CD14-positive monocyte (primary cell): ENCODE measurements at regions not wholly inside any gene's neighbourhood (a gene's known extent, or its start where the extent isn't known, plus 50 kb on each side); places are given as distances from the start of the nearest gene placed in this dataset.
A peak's percentile ranks its signal among the peaks of the same experiment; 100 is the strongest.

Experiments used
- DNase-seq, 3 donors: peaks; one replicate each; pipeline ENCODE4 v3.0.0-alpha.2; 2011 to 2022
- H2AFZ ChIP-seq: 2 replicates; pipeline ENCODE4 v1.6.0; 2012; ENCODE audit warnings: mild to moderate bottlenecking, low read depth, low read length, inconsistent platforms; ENCODE audit not compliant: insufficient read depth, poor library complexity, severe bottlenecking
- H3K27ac ChIP-seq, 2 donors: 1 replicate in 1 of 2; 2 replicates in 1 of 2; pipeline ENCODE4 v1.5.1; 2012 to 2013; ENCODE audit warnings: low read length in 2 of 2, control low read depth in 1 of 2, inconsistent platforms in 1 of 2, low read depth in 1 of 2, mild to moderate bottlenecking in 1 of 2
- H3K27me3 ChIP-seq, 2 donors: one replicate each; pipeline versions ENCODE4 v1.6.0 to v1.6.1; 2011 to 2013; ENCODE audit warnings: low read length in 2 of 2; ENCODE audit not compliant: control insufficient read depth in 2 of 2, insufficient read depth in 2 of 2
- H3K36me3 ChIP-seq, 2 donors: replicated peaks in 1 of 2; 1 replicate in 1 of 2; 2 replicates in 1 of 2; pipeline versions ENCODE4 v1.5.1 to v1.6.1; 2012 to 2013; ENCODE audit warnings: low read length in 2 of 2, control low read depth in 1 of 2, inconsistent platforms in 1 of 2, mild to moderate bottlenecking in 1 of 2; ENCODE audit not compliant: insufficient read depth in 2 of 2, control insufficient read depth in 1 of 2
- H3K4me1 ChIP-seq, 2 donors: 1 replicate in 1 of 2; 2 replicates in 1 of 2; pipeline versions ENCODE4 v1.5.1 to v1.6.1; 2012 to 2013; ENCODE audit warnings: low read length in 2 of 2, control low read depth in 1 of 2, inconsistent platforms in 1 of 2, mild to moderate bottlenecking in 1 of 2, moderate library complexity in 1 of 2; ENCODE audit not compliant: insufficient read depth in 2 of 2, control insufficient read depth in 1 of 2
- H3K4me2 ChIP-seq: replicated peaks from 2 replicates; pipeline ENCODE3; 2012; ENCODE audit warnings: low read length, moderate library complexity, mild to moderate bottlenecking; ENCODE audit not compliant: poor library complexity, severe bottlenecking; ENCODE audit errors: extremely low read depth
- H3K4me3 ChIP-seq, 3 experiments: fragments of 200-600 bp in 1 of 3; sonication (generic) in 1 of 3; replicated peaks in 1 of 3; 1 replicate in 2 of 3; 2 replicates in 1 of 3; pipeline ENCODE4 v1.5.1; 2011 to 2013; ENCODE audit warnings: low read length in 3 of 3, mild to moderate bottlenecking in 3 of 3, control low read depth in 2 of 3, low read depth in 2 of 3, inconsistent platforms in 1 of 3, moderate library complexity in 1 of 3
- H3K79me2 ChIP-seq: 2 replicates; pipeline ENCODE4 v1.6.0; 2012; ENCODE audit warnings: mild to moderate bottlenecking, control low read depth, inconsistent platforms, low read length, moderate library complexity; ENCODE audit not compliant: insufficient read depth
- H3K9ac ChIP-seq: 2 replicates; pipeline ENCODE4 v1.6.0; 2017; ENCODE audit warnings: low read length, mild to moderate bottlenecking; ENCODE audit not compliant: insufficient read depth, poor library complexity, severe bottlenecking
- H3K9me3 ChIP-seq, 2 donors: replicated peaks in 1 of 2; 1 replicate in 1 of 2; 2 replicates in 1 of 2; pipeline versions ENCODE4 v1.5.1 to v1.6.1; 2012 to 2013; ENCODE audit warnings: low read length in 2 of 2, control low read depth in 1 of 2; ENCODE audit not compliant: control insufficient read depth in 1 of 2, insufficient read depth in 1 of 2
- H4K20me1 ChIP-seq: 2 replicates; pipeline ENCODE4 v1.6.0; 2012; ENCODE audit warnings: mild to moderate bottlenecking, low read length, control low read depth, moderate library complexity; ENCODE audit not compliant: insufficient read depth
- H3K27ac Mint-ChIP-seq, 7 donors: one replicate each; pipeline ENCODE4 v1.8.0; 2020; ENCODE audit warnings: mild to moderate bottlenecking in 7 of 7, mixed read lengths in 7 of 7, moderate library complexity in 6 of 7, inconsistent platforms in 2 of 7
- H3K27me3 Mint-ChIP-seq, 3 donors: one replicate each; pipeline ENCODE4 v1.8.0; 2021 to 2022; ENCODE audit warnings: low read depth in 3 of 3, mild to moderate bottlenecking in 3 of 3, mixed read lengths in 3 of 3, moderate library complexity in 3 of 3, inconsistent platforms in 1 of 3
- H3K36me3 Mint-ChIP-seq, 2 donors: one replicate each; pipeline ENCODE4 v1.8.0; 2020; ENCODE audit warnings: mixed read lengths in 2 of 2, inconsistent platforms in 1 of 2, mild to moderate bottlenecking in 1 of 2
- H3K4me1 Mint-ChIP-seq: one replicate; pipeline ENCODE4 v1.8.0; 2020; ENCODE audit warnings: mild to moderate bottlenecking, mixed read lengths
- H3K4me3 Mint-ChIP-seq, 2 donors: one replicate each; pipeline ENCODE4 v1.8.0; 2020; ENCODE audit warnings: mild to moderate bottlenecking in 2 of 2, mixed read lengths in 2 of 2, moderate library complexity in 1 of 2
- H3K9me3 Mint-ChIP-seq, 7 donors: one replicate each; pipeline ENCODE4 v1.8.0; 2020 to 2022; ENCODE audit warnings: mixed read lengths in 7 of 7, mild to moderate bottlenecking in 6 of 7, moderate library complexity in 6 of 7, inconsistent platforms in 2 of 7
- CTCF ChIP-seq: fragments of 200-600 bp; IDR thresholded peaks from one replicate; pipeline ENCODE4 v1.8.0; 2022; ENCODE audit warnings: antibody characterized with exemption, mild to moderate bottlenecking
- WGBS: methylation state at CpG from one replicate; pipeline ENCODE4 v1.1.5; 2013; ENCODE audit warnings: missing lambda C conversion rate; ENCODE audit not compliant: insufficient coverage; 5-methylcytosine and 5-hydroxymethylcytosine counted together
- intact Hi-C, 2 donors: fragments of 100-400 bp; cut with micrococcal nuclease; formaldehyde crosslinking; loops; one replicate each; pipeline versions ENCODE4 v1.15.0 to v1.15.1; 2023

DNA sequence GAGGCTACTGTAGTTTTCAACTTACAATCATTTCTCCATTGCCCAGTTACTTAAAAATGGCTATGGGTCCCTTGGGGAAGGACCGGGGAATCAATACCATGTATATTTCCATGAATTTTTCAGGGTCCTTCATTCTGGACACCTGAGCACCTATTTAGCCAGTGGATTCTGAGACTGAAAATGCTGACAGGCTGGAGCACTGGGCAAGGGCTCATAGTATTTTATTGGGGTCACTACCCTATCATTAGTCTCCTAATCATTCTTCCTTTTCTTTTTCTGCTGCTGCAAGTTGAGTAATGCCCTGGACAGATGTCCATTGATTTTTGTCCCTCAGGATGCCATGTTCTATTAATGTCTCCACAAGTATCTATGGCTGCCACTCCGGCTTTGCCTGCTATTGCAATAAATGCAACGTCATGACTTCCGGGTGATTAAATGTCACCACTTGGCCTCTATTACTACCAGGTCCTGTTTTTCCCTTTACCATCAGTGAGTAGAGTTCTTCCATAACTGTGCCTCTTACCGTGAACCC is 279.3 kb upstream of the FBXL7 start:
- Histone ChIP-seq H3K9ac (no peak overlapping the region), H3K4me3 (no peak overlapping the region), H4K20me1 (no peaks in the 10 kb centered on the region), H3K27ac (no peak overlapping the region), H3K9me3 (peaks cover 5 to 25% of the 10 kb centered on the region in 2 donors), H3K27me3 (no peaks in the 10 kb centered on the region), H2AFZ (no peak overlapping the region), H3K4me2 (no peak overlapping the region), H3K36me3 (no peaks in the 10 kb centered on the region), H3K4me1 (no peaks in the 10 kb centered on the region), H3K79me2 (no peaks in the 10 kb centered on the region)
- no peak overlapping the region for H3K4me3 Mint-ChIP-seq
- no peaks in the 10 kb centered on the region for H3K36me3 Mint-ChIP-seq
- peaks cover 0 to 1% (median 0%) of the 10 kb centered on the region in 3 donors for H3K27me3 Mint-ChIP-seq
- no peaks in the 10 kb centered on the region for H3K4me1 Mint-ChIP-seq
- intact Hi-C loops, result no loop called here
- TF ChIP-seq CTCF, result no peak
- no peak for DNase-seq
- 90% methylated on average over 4 of the region's 5 CpGs for WGBS
- H3K9me3 Mint-ChIP-seq, result peaks cover 0 to 8% (median 4%) of the 10 kb centered on the region in 7 donors
- peak overlapping the region in 1 of 7 donors; percentile 34 for H3K27ac Mint-ChIP-seq

- no peaks in the 10 kb centered on the region for H3K27me3 ChIP-seq
- 100% methylated on average over 1 of the region's 2 CpGs for WGBS
- H3K36me3 Mint-ChIP-seq, result no peaks in the 10 kb centered on the region
These were observed 284.9 kb upstream of the FBXL7 start for GRCh38 chr5:15215056-15215455.

More at GRCh38 chr5:15215056-15215455, 284.9 kb upstream of the FBXL7 start:
- Histone ChIP-seq H3K9ac (no peak overlapping the region), H3K27ac (no peak overlapping the region), H4K20me1 (no peaks in the 10 kb centered on the region), H3K4me2 (no peak overlapping the region), H2AFZ (no peak overlapping the region), H3K9me3 (peaks cover 8 to 14% of the 10 kb centered on the region in 2 donors), H3K4me3 (no peak overlapping the region), H3K79me2 (no peaks in the 10 kb centered on the region), H3K36me3 (no peaks in the 10 kb centered on the region), H3K4me1 (no peaks in the 10 kb centered on the region)
- intact Hi-C loops, result no loop called here
- Mint-ChIP-seq H3K4me1 (no peaks in the 10 kb centered on the region), H3K9me3 (peaks cover 0 to 6% (median 2%) of the 10 kb centered on the region in 7 donors), H3K27ac (no peak overlapping the region), H3K4me3 (no peak overlapping the region), H3K27me3 (peaks cover 0 to 1% (median 1%) of the 10 kb centered on the region in 3 donors)
- no peak for DNase-seq
- TF ChIP-seq CTCF, result no peak
